ENCODE measurements at regions not wholly inside any gene's neighbourhood (a gene's known extent, or its start where the extent isn't known, plus 50 kb on each side); places are given as distances from the start of the nearest gene placed in this dataset.

DNA sequence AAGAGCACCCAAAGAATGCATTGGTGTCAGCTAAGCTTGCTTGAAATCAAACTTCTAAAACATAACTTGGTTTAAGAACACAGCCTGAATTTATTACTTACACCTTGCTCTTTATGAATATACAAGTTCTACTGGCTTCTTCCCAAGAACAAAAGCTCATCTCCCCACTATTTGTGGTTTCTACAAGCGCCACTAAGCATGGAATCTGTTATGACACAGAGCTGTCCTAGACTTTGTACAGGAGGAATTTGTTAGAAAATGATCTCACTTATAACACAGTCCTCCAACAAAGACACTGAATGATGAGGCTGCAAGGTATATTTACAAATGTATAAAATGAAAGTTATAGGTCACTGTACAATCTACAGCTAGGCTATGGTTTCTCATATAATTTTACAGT, 452.1 kb downstream of the BCAT1 start:
- H3K18ac ChIP-seq (ENCODE audit: low read length), result no peak overlapping the region
- no peak overlapping the region for H2AK5ac ChIP-seq (ENCODE audit: low read length)
- H4K8ac ChIP-seq (ENCODE audit: low read depth, low read length), result no peak overlapping the region
- no peaks in the 10 kb centered on the region for H3K4me1 ChIP-seq (ENCODE audit: control insufficient read depth in 1 of 2, insufficient read depth in 2 of 2, low read length in 2 of 2)
- no peak overlapping the region for H4K91ac ChIP-seq (ENCODE audit: low read depth, low read length)
- H3K4me3 ChIP-seq (ENCODE audit: low read depth, low read length), result no peak overlapping the region
- no CpG with 5 or more reads among the region's 1 CpG for WGBS (ENCODE audit: extremely low coverage, insufficient coverage, insufficient read length)
- no peak overlapping the region for H3K23ac ChIP-seq (ENCODE audit: low read length)
- no peak overlapping the region for H3K4ac ChIP-seq (ENCODE audit: low read depth, low read length)
- no peak overlapping the region for H2BK5ac ChIP-seq (ENCODE audit: low read depth, low read length, poor library complexity)
- no peak overlapping the region for H4K12ac ChIP-seq (ENCODE audit: low read depth, low read length)
- no peaks in the 10 kb centered on the region for H3K79me1 ChIP-seq (ENCODE audit: low read length)
- H3K4me2 ChIP-seq (ENCODE audit: low read length), result no peak overlapping the region
- no peak overlapping the region for H3K14ac ChIP-seq (ENCODE audit: low read length)
- no peak overlapping the region for H3K9ac ChIP-seq (ENCODE audit: low read length)
- H2BK120ac ChIP-seq (ENCODE audit: insufficient read depth, low read length, poor library complexity), result no peak overlapping the region
- no peak overlapping the region for H3K27ac ChIP-seq (ENCODE audit: low read depth, low read length)
- H3K9me3 ChIP-seq (ENCODE audit: insufficient read depth, low read depth, low read length), result no peaks in the 10 kb centered on the region
- no peak for DNase-seq
- H3K36me3 ChIP-seq (ENCODE audit: control insufficient read depth in 1 of 2, insufficient read depth in 2 of 2, low read length in 2 of 2), result no peaks in the 10 kb centered on the region
- H3K79me2 ChIP-seq (ENCODE audit: control insufficient read depth, insufficient read depth, low read length, poor library complexity), result no peaks in the 10 kb centered on the region
- H2AFZ ChIP-seq (ENCODE audit: insufficient read depth, low read length, poor library complexity), result no peak overlapping the region
- no peak overlapping the region for H2BK12ac ChIP-seq (ENCODE audit: low read length)
- H3K27me3 ChIP-seq (ENCODE audit: insufficient read depth, low read length), result no peaks in the 10 kb centered on the region

DNA sequence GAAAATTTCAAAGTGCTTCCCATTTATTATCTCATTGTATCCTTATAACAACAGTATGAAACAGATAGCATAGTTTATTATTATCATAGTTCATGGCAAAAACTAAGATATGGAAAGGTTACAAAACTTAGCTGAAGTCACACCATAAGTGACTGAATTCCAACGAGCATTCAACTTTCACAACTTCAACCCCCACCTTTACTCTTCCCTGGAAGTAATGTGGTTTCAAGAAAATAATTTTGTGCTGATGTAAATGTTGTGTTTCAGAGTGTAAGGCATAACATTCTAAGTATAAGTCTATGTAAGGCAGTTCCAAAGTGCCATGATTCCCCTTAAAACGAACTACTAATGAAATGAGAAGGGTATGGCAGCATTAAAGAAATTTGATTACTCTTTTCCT, 454.5 kb downstream of the BCAT1 start:
- Histone ChIP-seq H3K18ac (ENCODE audit: low read length) (no peak overlapping the region), H3K27me3 (ENCODE audit: insufficient read depth, low read length) (no peaks in the 10 kb centered on the region), H2BK5ac (ENCODE audit: low read depth, low read length, poor library complexity) (no peak overlapping the region), H2AK5ac (ENCODE audit: low read length) (no peak overlapping the region), H4K12ac (ENCODE audit: low read depth, low read length) (no peak overlapping the region), H3K4me2 (ENCODE audit: low read length) (no peak overlapping the region), H3K79me1 (ENCODE audit: low read length) (no peaks in the 10 kb centered on the region), H3K79me2 (ENCODE audit: control insufficient read depth, insufficient read depth, low read length, poor library complexity) (no peaks in the 10 kb centered on the region), H4K91ac (ENCODE audit: low read depth, low read length) (no peak overlapping the region), H3K9ac (ENCODE audit: low read length) (no peak overlapping the region), H3K9me3 (ENCODE audit: insufficient read depth, low read depth, low read length) (no peaks in the 10 kb centered on the region), H3K4me1 (ENCODE audit: control insufficient read depth in 1 of 2, insufficient read depth in 2 of 2, low read length in 2 of 2) (no peaks in the 10 kb centered on the region), H3K4ac (ENCODE audit: low read depth, low read length) (no peak overlapping the region), H2AFZ (ENCODE audit: insufficient read depth, low read length, poor library complexity) (no peak overlapping the region), H3K14ac (ENCODE audit: low read length) (no peak overlapping the region), H3K4me3 (ENCODE audit: low read depth, low read length) (no peak overlapping the region), H3K27ac (ENCODE audit: low read depth, low read length) (no peak overlapping the region), H3K36me3 (ENCODE audit: control insufficient read depth in 1 of 2, insufficient read depth in 2 of 2, low read length in 2 of 2) (no peaks in the 10 kb centered on the region), H2BK120ac (ENCODE audit: insufficient read depth, low read length, poor library complexity) (no peak overlapping the region), H2BK12ac (ENCODE audit: low read length) (no peak overlapping the region), H3K23ac (ENCODE audit: low read length) (no peak overlapping the region), H4K8ac (ENCODE audit: low read depth, low read length) (no peak overlapping the region)
- no CpG with 5 or more reads among the region's 2 CpGs for WGBS (ENCODE audit: extremely low coverage, insufficient coverage, insufficient read length)
- no peak for DNase-seq

DNA sequence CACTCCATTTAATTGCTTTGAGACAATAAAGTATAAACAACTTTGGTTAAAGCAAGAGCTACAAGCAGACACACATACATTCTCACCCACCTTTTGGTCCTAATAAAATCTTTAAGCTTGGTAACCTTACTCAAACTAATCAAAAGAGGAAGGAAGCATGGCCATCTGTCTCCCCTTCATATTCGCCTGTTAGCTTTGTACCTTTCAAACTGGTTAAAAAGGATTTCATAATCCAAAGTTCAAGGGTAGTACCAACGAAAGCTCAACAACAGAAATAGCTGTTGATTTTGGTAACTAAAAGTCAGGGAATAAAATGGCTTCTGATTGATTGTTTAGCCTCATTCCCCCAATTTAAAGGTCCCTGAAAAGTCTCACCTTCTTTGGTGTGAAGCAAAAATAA, 456.9 kb downstream of the BCAT1 start:
- no peak overlapping the region for H2AK5ac ChIP-seq (ENCODE audit: low read length)
- no peaks in the 10 kb centered on the region for H3K27me3 ChIP-seq (ENCODE audit: insufficient read depth, low read length)
- H4K91ac ChIP-seq (ENCODE audit: low read depth, low read length), result no peak overlapping the region
- no peak overlapping the region for H2BK5ac ChIP-seq (ENCODE audit: low read depth, low read length, poor library complexity)
- H4K12ac ChIP-seq (ENCODE audit: low read depth, low read length), result no peak overlapping the region
- WGBS (ENCODE audit: extremely low coverage, insufficient coverage, insufficient read length), result no CpG with 5 or more reads among the region's 2 CpGs
- no peak for DNase-seq
- no peak overlapping the region for H3K4ac ChIP-seq (ENCODE audit: low read depth, low read length)
- no peak overlapping the region for H3K4me2 ChIP-seq (ENCODE audit: low read length)
- no peak overlapping the region for H3K18ac ChIP-seq (ENCODE audit: low read length)
- no peaks in the 10 kb centered on the region for H3K79me2 ChIP-seq (ENCODE audit: control insufficient read depth, insufficient read depth, low read length, poor library complexity)
- H3K14ac ChIP-seq (ENCODE audit: low read length), result no peak overlapping the region
- no peaks in the 10 kb centered on the region for H3K36me3 ChIP-seq (ENCODE audit: control insufficient read depth in 1 of 2, insufficient read depth in 2 of 2, low read length in 2 of 2)
- H2BK12ac ChIP-seq (ENCODE audit: low read length), result no peak overlapping the region
- no peak overlapping the region for H3K4me3 ChIP-seq (ENCODE audit: low read depth, low read length)
- H3K4me1 ChIP-seq (ENCODE audit: control insufficient read depth in 1 of 2, insufficient read depth in 2 of 2, low read length in 2 of 2), result no peaks in the 10 kb centered on the region
- H2BK120ac ChIP-seq (ENCODE audit: insufficient read depth, low read length, poor library complexity), result no peak overlapping the region
- no peak overlapping the region for H4K8ac ChIP-seq (ENCODE audit: low read depth, low read length)
- no peak overlapping the region for H2AFZ ChIP-seq (ENCODE audit: insufficient read depth, low read length, poor library complexity)
- no peak overlapping the region for H3K9ac ChIP-seq (ENCODE audit: low read length)
- H3K79me1 ChIP-seq (ENCODE audit: low read length), result no peaks in the 10 kb centered on the region
- H3K23ac ChIP-seq (ENCODE audit: low read length), result no peak overlapping the region
- H3K27ac ChIP-seq (ENCODE audit: low read depth, low read length), result no peak overlapping the region
- no peaks in the 10 kb centered on the region for H3K9me3 ChIP-seq (ENCODE audit: insufficient read depth, low read depth, low read length)

DNA sequence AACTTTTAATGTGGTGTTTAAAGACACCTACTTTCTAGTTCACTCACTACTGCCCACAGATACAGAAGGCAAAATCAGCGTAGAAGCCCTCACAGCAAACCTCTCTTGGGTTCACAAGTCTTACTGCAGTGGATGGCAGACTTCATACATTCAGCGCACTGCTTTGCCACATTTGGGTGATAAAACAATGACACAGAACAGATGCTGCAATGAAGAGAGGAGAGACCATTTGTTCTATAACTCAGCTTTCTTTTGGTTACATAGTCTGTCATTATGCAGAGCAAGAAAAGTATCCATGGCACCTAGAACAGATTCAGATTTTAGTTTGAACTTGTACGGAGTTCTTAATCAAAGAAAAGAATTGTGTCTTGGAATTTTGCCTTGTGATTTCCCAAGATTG, 459.0 kb downstream of the BCAT1 start:
- no peak overlapping the region for H4K91ac ChIP-seq (ENCODE audit: low read depth, low read length)
- no peak overlapping the region for H3K4me2 ChIP-seq (ENCODE audit: low read length)
- no peaks in the 10 kb centered on the region for H3K79me2 ChIP-seq (ENCODE audit: control insufficient read depth, insufficient read depth, low read length, poor library complexity)
- no peak overlapping the region for H4K12ac ChIP-seq (ENCODE audit: low read depth, low read length)
- H3K18ac ChIP-seq (ENCODE audit: low read length), result no peak overlapping the region
- no peak overlapping the region for H3K27ac ChIP-seq (ENCODE audit: low read depth, low read length)
- no CpG with 5 or more reads among the region's 3 CpGs for WGBS (ENCODE audit: extremely low coverage, insufficient coverage, insufficient read length)
- no peak overlapping the region for H3K14ac ChIP-seq (ENCODE audit: low read length)
- no peak for DNase-seq
- H3K36me3 ChIP-seq (ENCODE audit: control insufficient read depth in 1 of 2, insufficient read depth in 2 of 2, low read length in 2 of 2), result no peaks in the 10 kb centered on the region
- no peak overlapping the region for H2BK5ac ChIP-seq (ENCODE audit: low read depth, low read length, poor library complexity)
- no peak overlapping the region for H2AFZ ChIP-seq (ENCODE audit: insufficient read depth, low read length, poor library complexity)
- H2BK120ac ChIP-seq (ENCODE audit: insufficient read depth, low read length, poor library complexity), result no peak overlapping the region
- H3K9ac ChIP-seq (ENCODE audit: low read length), result no peak overlapping the region
- no peaks in the 10 kb centered on the region for H3K9me3 ChIP-seq (ENCODE audit: insufficient read depth, low read depth, low read length)
- H3K4me1 ChIP-seq (ENCODE audit: control insufficient read depth in 1 of 2, insufficient read depth in 2 of 2, low read length in 2 of 2), result no peaks in the 10 kb centered on the region
- H3K4me3 ChIP-seq (ENCODE audit: low read depth, low read length), result no peak overlapping the region
- H4K8ac ChIP-seq (ENCODE audit: low read depth, low read length), result no peak overlapping the region
- H3K27me3 ChIP-seq (ENCODE audit: insufficient read depth, low read length), result no peaks in the 10 kb centered on the region
- no peaks in the 10 kb centered on the region for H3K79me1 ChIP-seq (ENCODE audit: low read length)
- H2AK5ac ChIP-seq (ENCODE audit: low read length), result no peak overlapping the region
- no peak overlapping the region for H2BK12ac ChIP-seq (ENCODE audit: low read length)
- no peak overlapping the region for H3K23ac ChIP-seq (ENCODE audit: low read length)
- H3K4ac ChIP-seq (ENCODE audit: low read depth, low read length), result no peak overlapping the region

All from trophoblast cell (in vitro differentiated cells and primary cell).